Lung microvascular endothelial cell (primary cell): ENCODE measurements at regions not wholly inside any gene's neighbourhood (a gene's known extent, or its start where the extent isn't known, plus 50 kb on each side); places are given as distances from the start of the nearest gene placed in this dataset.
"Not testable (repeated sequence)": the region's sequence is repeated elsewhere in the genome, so short reads cannot be mapped to it uniquely, and the experiment has no call there.

Experiments used
- DNase-seq, 2 donors: peaks; one replicate each; pipeline versions ENCODE4 v3.0.0 to v3.0.0-alpha.2; 2010; ENCODE audit warnings: low read depth in 2 of 2

- DNase-seq = no peak
Measured at GRCh38 chr1:178020968-178021640, 51.2 kb upstream of the SEC16B start.

GRCh38 chr1:178021950-178022349, 52.1 kb upstream of the SEC16B start:
- no peak for DNase-seq

DNA sequence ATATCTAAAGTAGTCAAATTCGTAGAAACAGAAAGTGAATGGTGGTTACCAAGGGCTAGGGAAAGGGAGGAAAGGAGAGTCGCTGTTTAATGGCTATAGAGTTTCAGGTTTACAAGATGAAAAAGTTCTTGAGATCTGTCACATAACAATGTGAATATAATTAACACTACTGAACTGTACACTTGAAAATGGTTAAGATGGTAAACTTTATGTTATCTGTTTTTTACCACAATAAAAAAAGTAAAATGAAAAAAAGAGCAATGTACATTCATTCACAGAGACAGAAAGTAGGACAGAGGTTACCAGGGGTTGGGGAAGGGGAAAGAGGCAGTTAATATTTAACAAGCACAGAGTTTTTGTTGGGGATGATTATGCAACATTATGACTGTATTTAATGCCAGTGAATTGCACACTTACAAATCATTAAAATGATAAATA, 53.3 kb upstream of the SEC16B start:
- no peak for DNase-seq

- DNase-seq = no peak
Measured at GRCh38 chr1:178024504-178024903, 54.6 kb upstream of the SEC16B start.

DNA sequence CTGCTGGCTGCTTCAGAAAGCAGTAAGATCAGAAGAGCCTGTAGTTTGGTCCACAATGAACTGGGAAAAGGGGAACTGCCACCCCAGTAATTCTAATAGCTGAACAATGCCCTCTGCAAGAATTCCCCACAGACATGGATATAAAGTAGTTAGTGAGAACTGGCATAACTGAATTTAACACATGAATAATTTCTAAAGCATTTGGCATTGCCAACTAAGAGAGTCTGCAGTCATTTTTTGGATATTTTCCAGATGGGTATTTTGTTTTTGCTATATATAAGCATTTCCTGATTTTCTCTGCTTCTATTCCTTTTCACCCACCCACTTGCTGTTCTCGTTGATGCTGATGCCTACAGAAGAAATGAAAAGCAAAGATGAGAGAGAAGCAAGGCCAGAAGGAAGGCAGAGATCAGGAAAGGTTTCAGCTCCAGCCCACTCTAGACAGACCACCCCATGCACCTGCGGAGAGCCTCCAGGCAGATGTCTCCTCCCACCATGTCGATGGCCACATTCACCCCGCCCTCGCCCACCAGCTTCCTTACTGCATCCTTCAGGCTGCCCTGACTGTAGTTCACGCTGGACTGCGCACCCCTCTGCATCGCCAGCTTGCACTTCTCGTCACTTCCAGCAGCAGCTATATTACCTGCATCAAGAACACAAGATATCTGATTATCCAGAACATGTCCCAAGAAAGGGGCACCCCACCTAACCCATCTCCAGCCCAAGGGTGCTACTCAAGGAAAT, 55.9 kb upstream of the SEC16B start:
- no peak for DNase-seq

GRCh38 chr1:178028841-178029481, 59.1 kb upstream of the SEC16B start:
- DNase-seq = no peak

DNA sequence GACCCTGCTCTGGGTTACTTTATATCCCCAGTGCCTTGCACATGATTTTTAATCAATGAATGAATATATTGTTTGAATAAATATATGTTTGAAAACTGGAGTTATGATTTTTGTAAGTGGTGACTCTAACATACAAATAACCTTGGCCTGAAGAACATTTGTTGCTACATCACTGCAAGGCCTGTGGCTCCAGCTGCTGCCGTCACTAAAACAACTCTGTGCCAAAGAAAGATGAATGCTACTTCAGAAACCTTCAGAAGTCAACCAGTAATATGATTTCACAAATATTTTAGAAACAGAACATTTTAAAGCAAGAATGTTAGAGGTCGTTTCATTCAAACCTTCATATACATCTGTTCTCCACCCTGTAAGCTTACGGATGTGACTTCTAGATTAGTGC, 60.6 kb upstream of the SEC16B start:
- DNase-seq = no peak

DNA sequence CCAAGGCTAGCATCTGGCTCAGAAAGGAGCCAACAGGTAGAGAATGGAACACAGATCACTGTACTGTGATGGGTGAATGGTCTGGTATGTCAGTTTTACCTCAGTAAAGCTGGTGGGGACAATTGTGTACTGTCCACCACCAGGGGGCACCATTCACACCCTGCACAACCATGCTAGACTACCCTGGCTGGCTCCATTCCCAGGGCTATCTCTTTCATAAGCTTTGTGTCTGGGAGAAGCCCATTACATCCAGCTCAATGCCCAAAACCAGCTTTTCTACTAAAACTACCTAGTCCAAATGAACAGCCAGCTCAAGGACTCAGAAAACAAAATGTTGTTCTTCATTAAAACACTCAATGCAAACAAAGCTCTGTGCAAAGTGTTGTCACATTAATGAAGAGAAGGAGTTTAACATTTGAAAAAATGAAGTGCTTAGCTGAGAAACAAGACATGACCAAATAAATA, 62.0 kb upstream of the RASAL2 start:
- DNase-seq = peak; percentile 92 to 95

- no peak for DNase-seq
Measured at GRCh38 chr1:178033019-178033418, 60.9 kb upstream of the RASAL2 start.

DNA sequence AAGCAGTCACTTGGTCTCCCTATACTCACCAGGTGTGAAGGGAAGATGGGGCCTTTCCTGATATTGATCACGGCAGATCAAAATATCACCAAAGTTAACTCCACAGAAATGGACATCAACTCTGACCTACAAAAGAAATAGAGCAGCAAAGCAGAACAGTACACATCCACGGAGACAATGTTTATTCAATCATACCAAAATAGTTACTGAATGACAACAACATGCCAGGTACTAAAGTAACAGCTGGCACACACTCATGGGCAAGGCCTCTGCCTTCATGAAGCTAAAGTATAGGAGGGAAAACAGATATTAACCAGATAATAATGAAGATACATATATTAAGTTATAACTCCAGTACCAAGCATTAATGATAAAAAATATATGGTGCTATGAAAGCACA, 59.2 kb upstream of the RASAL2 start:
- DNase-seq = no peak

GRCh38 chr1:178036090-178036489, 57.8 kb upstream of the RASAL2 start:
- DNase-seq = no peak

DNA sequence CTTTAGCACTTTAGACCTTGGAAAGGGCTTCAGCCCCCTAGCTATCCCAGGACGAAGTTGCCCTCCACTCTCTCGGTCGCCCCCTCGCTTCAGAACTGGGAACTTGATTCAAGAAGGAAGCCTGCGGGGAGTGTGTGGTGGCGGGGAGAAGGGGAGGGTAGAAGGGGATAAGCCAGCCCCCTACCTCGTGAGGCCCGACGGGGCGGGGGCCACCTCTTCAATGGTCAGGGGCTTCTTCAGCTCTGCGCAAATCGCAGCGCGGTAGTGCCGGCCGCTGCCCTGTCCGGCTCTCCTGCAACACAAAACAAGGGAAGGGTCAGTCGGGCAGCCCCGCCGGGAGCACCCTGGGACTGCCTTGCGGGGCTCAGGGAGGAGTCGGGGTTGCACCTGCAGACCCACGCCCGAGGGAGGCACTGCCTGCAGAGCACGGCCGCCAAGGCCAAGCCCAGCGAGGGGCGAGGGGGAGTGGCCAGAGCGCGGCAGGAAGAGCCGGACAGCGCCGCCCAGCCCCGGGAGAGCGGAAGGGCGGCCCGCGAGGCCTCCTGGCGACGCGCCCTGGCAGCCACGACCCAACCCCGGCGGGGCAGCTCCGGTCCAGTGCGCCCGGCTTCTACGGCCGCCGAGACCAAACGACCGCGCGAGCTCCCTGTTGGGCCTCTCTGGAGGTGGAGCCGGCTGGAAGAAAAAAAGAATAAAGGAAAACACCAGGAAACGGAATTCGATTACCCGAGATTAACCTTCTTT, 56.2 kb upstream of the RASAL2 start:
- peak; percentile 82 to 91 for DNase-seq

GRCh38 chr1:178038372-178038771, 55.5 kb upstream of the RASAL2 start:
- no peak for DNase-seq

DNA sequence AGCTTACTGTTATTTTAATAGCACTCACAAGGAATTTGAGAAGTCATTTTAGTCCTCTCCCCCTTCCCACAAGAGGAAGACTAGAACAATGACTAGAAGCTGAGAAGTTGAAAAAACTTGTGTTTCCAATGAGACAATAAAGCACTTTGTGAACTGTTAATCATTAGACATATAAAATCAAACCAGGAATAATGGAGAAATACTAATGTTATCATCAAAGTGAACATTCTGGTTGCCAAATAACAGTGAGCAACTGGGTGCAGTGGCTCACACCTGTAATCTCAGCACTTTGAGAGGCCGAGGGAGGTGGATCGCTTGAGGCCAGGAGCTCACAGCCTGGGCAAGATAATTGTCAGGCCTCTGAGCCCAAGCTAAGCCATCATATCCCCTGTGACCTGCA, 54.0 kb upstream of the RASAL2 start:
- no peak for DNase-seq

GRCh38 chr1:178043940-178044339, 50.0 kb upstream of the RASAL2 start:
- DNase-seq = not testable (repeated sequence)
